Heart right ventricle (tissue), 16 donors: ENCODE measurements at regions not wholly inside any gene's neighbourhood (a gene's known extent, or its start where the extent isn't known, plus 50 kb on each side); places are given as distances from the start of the nearest gene placed in this dataset.

Source experiments
- ATAC-seq, 8 donors: fragments of 200-7000 bp; cut with Tn5 transposase; one replicate each; pipeline ENCODE4 v1.9.1; 2020; ENCODE audit warnings: mild to moderate bottlenecking in 8 of 8, moderate library complexity in 8 of 8, moderate number of reproducible peaks in 1 of 8
- DNase-seq, 2 donors: peaks; one replicate each; pipeline ENCODE4 v3.0.0-alpha.2; 2020
- H3K27ac ChIP-seq, 10 donors: fragments of 200-600 bp; sonication (generic) in 2 of 10; one replicate each; pipeline versions ENCODE4 v1.5.0 to v1.8.0; 2020 to 2022; ENCODE audit warnings: mild to moderate bottlenecking in 3 of 10
- H3K27me3 ChIP-seq, 7 donors: fragments of 200-600 bp; one replicate each; pipeline ENCODE4 v1.8.0; 2021 to 2022; ENCODE audit warnings: mild to moderate bottlenecking in 2 of 7
- H3K36me3 ChIP-seq, 9 donors: fragments of 200-600 bp; sonication (generic) in 1 of 9; one replicate each; pipeline versions ENCODE4 v1.5.0 to v1.8.0; 2020 to 2022; ENCODE audit warnings: mild to moderate bottlenecking in 2 of 9
- H3K4me1 ChIP-seq, 9 donors: fragments of 200-600 bp; sonication (generic) in 1 of 9; one replicate each; pipeline versions ENCODE4 v1.5.0 to v1.8.0; 2020 to 2022; ENCODE audit warnings: mild to moderate bottlenecking in 4 of 9
- H3K4me3 ChIP-seq, 10 donors: fragments of 200-600 bp; sonication (generic) in 2 of 10; one replicate each; pipeline versions ENCODE4 v1.5.0 to v1.8.0; 2020 to 2022; ENCODE audit warnings: mild to moderate bottlenecking in 7 of 10, moderate library complexity in 2 of 10
- H3K9me3 ChIP-seq, 11 donors: fragments of 200-600 bp in 10 of 11; sonication (generic) in 2 of 11; one replicate each; pipeline versions ENCODE4 v1.5.0 to v1.8.0; 2013 to 2022; ENCODE audit warnings: mild to moderate bottlenecking in 2 of 11, control low read depth in 1 of 11, moderate library complexity in 1 of 11
- CTCF ChIP-seq, 9 donors: fragments of 200-600 bp; sonication (generic) in 2 of 9; IDR thresholded peaks; one replicate each; pipeline versions ENCODE4 v1.5.0 to v1.8.0; 2021 to 2022; ENCODE audit warnings: antibody characterized with exemption in 9 of 9, mild to moderate bottlenecking in 5 of 9, moderate library complexity in 1 of 9
- WGBS, 2 donors: extraction: QIAGEN DNeasy Blood & Tissue Kit; methylation state at CpG; one replicate each; pipeline ENCODE4 v1.1.7; 2013; ENCODE audit warnings: inconsistent platforms in 1 of 2; 5-methylcytosine and 5-hydroxymethylcytosine counted together
- intact Hi-C, 10 donors: fragments of 100-400 bp; cut with DNase I; formaldehyde crosslinking; loops; one replicate each; pipeline versions ENCODE4 v1.11.1 to v1.14.2; 2022
- donor health status: Arrhythmogenic right ventricular cardiomyopathy.
- donor health status: ischemic (EF 13 %, LVEDD 7.1; RV severe dilation, severe dysfunction).
- donor health status: healthy with polysubstance abuse.
- donor health status: DM: no; HTN: yes; CAD: no.
- donor health status: DM: no; HTN: no; CAD: no.
- donor health status: ischemic (EF 25% LVEDD 6.9; RV normal size, moderate dysfunction).
- donor health status: ischemic (EF 25% LVEDD 5.7; RV mildly dilated, moderate dysfunction).
- donor health status: healthy.
- donor health status: DM: yes; HTN: yes; CAD: no.
- donor health status: Ischemic cardiomyopathy.
- donor health status: ischemic (EF 35%, LVEDD 5.7; RV mildly dilated, moderate dysfunction).
- donor health status: nonischemic (EF 11% LVEDD 7.7; RV severe dilation, severe dysfunction).
- donor health status: DM: yes; HTN: yes; CAD: no.
- donor health status: PGD.
- donor health status: ischemic (EF 29% LVEDD 5.4; RV normal size, mild dysfunction).
- donor health status: nonischemic (EF 23%, LVEDD 6.1; RV moderate dilation, normal function).

- DNase-seq, result no peak
- intact Hi-C loops, result no loop called here
- 80 to 86% methylated on average over 3 of the region's 3 CpGs for WGBS, 2 donors
These were observed 381.4 kb downstream of the RWDD3 start for GRCh38 chr1:95615421-95615820.

GRCh38 chr1:95620076-95620475 is 386.1 kb downstream of the RWDD3 start:
- 95 to 96% methylated on average over 5 of the region's 5 CpGs for WGBS, 2 donors
- DNase-seq (no peak), ATAC-seq (no peak)
- Histone ChIP-seq H3K4me3 (no peak overlapping the region), H3K9me3 (no peaks in the 10 kb centered on the region), H3K27me3 (no peaks in the 10 kb centered on the region), H3K27ac (no peak overlapping the region), H3K36me3 (no peaks in the 10 kb centered on the region), H3K4me1 (no peaks in the 10 kb centered on the region)
- intact Hi-C loops, result no loop called here
- TF ChIP-seq CTCF (IDR thresholded peaks at IDR 0.05), result no peak

More at GRCh38 chr1:95615421-95615820, 381.4 kb downstream of the RWDD3 start:
- H3K9me3 ChIP-seq, result no peaks in the 10 kb centered on the region
- no peaks in the 10 kb centered on the region for H3K36me3 ChIP-seq
- H3K4me1 ChIP-seq, result no peaks in the 10 kb centered on the region
- ATAC-seq, result no peak
- H3K4me3 ChIP-seq, result no peak overlapping the region
- TF ChIP-seq CTCF (IDR thresholded peaks at IDR 0.05), result no peak
- no peak overlapping the region for H3K27ac ChIP-seq
- H3K27me3 ChIP-seq, result no peaks in the 10 kb centered on the region

- WGBS, 2 donors, result 43 to 63% methylated on average over 5 of the region's 5 CpGs
- no peak for TF ChIP-seq CTCF (IDR thresholded peaks at IDR 0.05)
- no peaks in the 10 kb centered on the region for H3K36me3 ChIP-seq
These were observed 388.6 kb downstream of the RWDD3 start for GRCh38 chr1:95622609-95623008.

GRCh38 chr1:95625224-95625623 is 391.2 kb downstream of the RWDD3 start:
- TF ChIP-seq CTCF (IDR thresholded peaks at IDR 0.05), result no peak
- H3K9me3 ChIP-seq, result no peaks in the 10 kb centered on the region
- H3K36me3 ChIP-seq, result no peaks in the 10 kb centered on the region
- H3K27me3 ChIP-seq, result no peaks in the 10 kb centered on the region
- DNase-seq (no peak), ATAC-seq (no peak)
- no peak overlapping the region for H3K27ac ChIP-seq
- WGBS, 2 donors, result 92 to 97% methylated on average over 1 of the region's 1 CpG
- no peaks in the 10 kb centered on the region for H3K4me1 ChIP-seq
- intact Hi-C loops, result no loop called here
- no peak overlapping the region for H3K4me3 ChIP-seq

More at GRCh38 chr1:95622609-95623008, 388.6 kb downstream of the RWDD3 start:
- no peaks in the 10 kb centered on the region for H3K9me3 ChIP-seq
- DNase-seq, result no peak
- no peak overlapping the region for H3K4me3 ChIP-seq
- no peak overlapping the region for H3K27ac ChIP-seq
- H3K4me1 ChIP-seq, result no peaks in the 10 kb centered on the region
- intact Hi-C loops, result no loop called here
- H3K27me3 ChIP-seq, result no peaks in the 10 kb centered on the region
- no peak for ATAC-seq

GRCh38 chr1:95627244-95627643 is 393.2 kb downstream of the RWDD3 start:
- intact Hi-C loops, result no loop called here
- no peaks in the 10 kb centered on the region for H3K9me3 ChIP-seq
- no peak for DNase-seq
- no peak for TF ChIP-seq CTCF (IDR thresholded peaks at IDR 0.05)
- WGBS, 2 donors, result 63 to 69% methylated on average over 6 of the region's 6 CpGs
- H3K27me3 ChIP-seq, result no peaks in the 10 kb centered on the region
- no peak for ATAC-seq
- no peaks in the 10 kb centered on the region for H3K4me1 ChIP-seq
- no peak overlapping the region for H3K27ac ChIP-seq
- no peak overlapping the region for H3K4me3 ChIP-seq
- H3K36me3 ChIP-seq, result no peaks in the 10 kb centered on the region
